IMR-90 (cell line): ENCODE measurements at regions not wholly inside any gene's neighbourhood (a gene's known extent, or its start where the extent isn't known, plus 50 kb on each side); places are given as distances from the start of the nearest gene placed in this dataset.
"Not testable (repeated sequence)": the region's sequence is repeated elsewhere in the genome, so short reads cannot be mapped to it uniquely, and the experiment has no call there.

Experiments
- ATAC-seq: fragments of 200-7000 bp; cut with Tn5 transposase; 2 replicates; pipeline ENCODE4 v1.9.1; 2020; ENCODE audit warnings: low read depth, mild to moderate bottlenecking, moderate library complexity
- BruUV-seq: library from RNA; stranded (reverse); fragments of 400-500 nt; replicated peaks from 2 replicates; lab custom pipeline; 2021; lab: Mats Ljungman, UMichigan
- CTCF ChIA-PET: fragments of 300-600 bp; formaldehyde crosslinking; extraction: SDS; loops from one replicate; lab custom pipeline; 2021; ENCODE audit warnings: antibody characterized with exemption; lab: Yijun Ruan, JAX
- POLR2A ChIA-PET: fragments of 300-600 bp; sonication (Branson Sonifier 250); formaldehyde crosslinking; loops from one replicate; lab custom pipeline; 2022; ENCODE audit warnings: antibody characterized with exemption; ENCODE audit not compliant: unreplicated experiment; lab: Charles Lee
- DNase-seq: peaks from one replicate; pipeline ENCODE4 v3.0.0; 2013
- H2AFZ ChIP-seq: replicated peaks from 2 replicates; pipeline ENCODE3; 2013; ENCODE audit warnings: low read length, mild to moderate bottlenecking; ENCODE audit not compliant: poor library complexity
- H2AK5ac ChIP-seq: 2 replicates; pipeline ENCODE4 v1.6.1; 2013; ENCODE audit warnings: low read depth, low read length, inconsistent platforms
- H2AK9ac ChIP-seq: replicated peaks from 2 replicates; pipeline ENCODE3; 2013; ENCODE audit warnings: mild to moderate bottlenecking, low read depth, low read length, moderate library complexity; ENCODE audit not compliant: poor library complexity
- H2BK120ac ChIP-seq: 2 replicates; pipeline ENCODE4 v1.6.1; 2013; ENCODE audit warnings: low read depth, low read length, inconsistent platforms
- H2BK15ac ChIP-seq: 3 replicates; pipeline ENCODE4 v1.6.1; 2013; ENCODE audit warnings: low read depth, low read length, inconsistent platforms
- H2BK20ac ChIP-seq: 2 replicates; pipeline ENCODE4 v1.6.1; 2013; ENCODE audit warnings: low read depth, mild to moderate bottlenecking, inconsistent platforms, low read length, moderate library complexity
- H2BK5ac ChIP-seq: 2 replicates; pipeline ENCODE4 v1.6.1; 2013; ENCODE audit warnings: mild to moderate bottlenecking, low read depth, low read length, inconsistent platforms; ENCODE audit not compliant: poor library complexity, severe bottlenecking
- H3K14ac ChIP-seq: replicated peaks from 2 replicates; pipeline ENCODE4 v1.6.1; 2013; ENCODE audit warnings: low read depth, low read length, inconsistent platforms
- H3K18ac ChIP-seq: 2 replicates; pipeline ENCODE4 v1.6.1; 2013; ENCODE audit warnings: low read depth, low read length, control low read depth
- H3K23ac ChIP-seq: 2 replicates; pipeline ENCODE4 v1.6.1; 2013; ENCODE audit warnings: low read depth, low read length, inconsistent platforms
- H3K27ac ChIP-seq: 2 replicates; pipeline ENCODE4 v1.5.1; 2013; ENCODE audit warnings: mild to moderate bottlenecking, control low read depth, low read length; ENCODE audit not compliant: insufficient read depth
- H3K27me3 ChIP-seq: 2 replicates; pipeline ENCODE4 v1.6.1; 2013; ENCODE audit warnings: low read length; ENCODE audit not compliant: control insufficient read depth, insufficient read depth
- H3K36me3 ChIP-seq: 2 replicates; pipeline ENCODE4 v1.6.1; 2013; ENCODE audit warnings: low read length, mixed read lengths; ENCODE audit not compliant: control insufficient read depth, insufficient read depth
- H3K4ac ChIP-seq: 2 replicates; pipeline ENCODE4 v1.6.1; 2013; ENCODE audit warnings: low read depth, low read length, inconsistent platforms
- H3K4me1 ChIP-seq: 2 replicates; pipeline ENCODE4 v1.6.1; 2013; ENCODE audit warnings: low read length, mixed read lengths; ENCODE audit not compliant: control insufficient read depth, insufficient read depth
- H3K4me2 ChIP-seq: 2 replicates; pipeline ENCODE4 v1.6.1; 2013; ENCODE audit warnings: low read depth, mild to moderate bottlenecking, control low read depth, low read length, moderate library complexity
- H3K4me3 ChIP-seq: 2 replicates; pipeline ENCODE4 v1.5.1; 2013; ENCODE audit warnings: low read depth, mild to moderate bottlenecking, control low read depth, low read length, moderate library complexity; ENCODE audit not compliant: insufficient read depth
- H3K56ac ChIP-seq: 2 replicates; pipeline ENCODE4 v1.6.1; 2013; ENCODE audit warnings: low read length, inconsistent platforms; ENCODE audit not compliant: insufficient read depth; ENCODE audit errors: extremely low read depth
- H3K79me1 ChIP-seq, 2 experiments: 2 replicates each; pipeline ENCODE4 v1.6.1; 2013; ENCODE audit warnings: low read length in 2 of 2, inconsistent platforms in 1 of 2, low read depth in 1 of 2
- H3K9ac ChIP-seq: 2 replicates; pipeline ENCODE4 v1.6.1; 2013; ENCODE audit warnings: low read depth, low read length, control low read depth
- H3K9me1 ChIP-seq: 2 replicates; pipeline ENCODE4 v1.6.1; 2013; ENCODE audit warnings: low read length, inconsistent platforms; ENCODE audit not compliant: insufficient read depth
- H3K9me3 ChIP-seq: 2 replicates; pipeline ENCODE4 v1.6.1; 2013; ENCODE audit warnings: low read length; ENCODE audit not compliant: control insufficient read depth, insufficient read depth
- H4K20me1 ChIP-seq: 2 replicates; pipeline ENCODE4 v1.6.1; 2013; ENCODE audit warnings: low read length, inconsistent platforms; ENCODE audit not compliant: insufficient read depth
- H4K5ac ChIP-seq: 2 replicates; pipeline ENCODE4 v1.6.1; 2013; ENCODE audit warnings: mild to moderate bottlenecking, low read depth, low read length, control low read depth
- H4K8ac ChIP-seq, 2 experiments: 2 replicates each; pipeline ENCODE4 v1.6.1; 2013; ENCODE audit warnings: low read depth in 2 of 2, low read length in 2 of 2, control low read depth in 1 of 2, inconsistent platforms in 1 of 2
- H4K91ac ChIP-seq: 2 replicates; pipeline ENCODE4 v1.6.1; 2013; ENCODE audit warnings: low read depth, low read length, inconsistent platforms; ENCODE audit not compliant: insufficient read depth
- BHLHE40 ChIP-seq: fragments of 150-350 bp; IDR thresholded peaks from 2 replicates; pipeline ENCODE4 v1.6.1; 2016; ENCODE audit warnings: mild to moderate bottlenecking, low read depth, low read length
- ELK1 ChIP-seq: fragments of 150-350 bp; IDR thresholded peaks from 2 replicates; pipeline ENCODE4 v1.6.1; 2016; ENCODE audit warnings: low read depth, mild to moderate bottlenecking, low read length, moderate library complexity, borderline replicate concordance
- RCOR1 ChIP-seq: IDR thresholded peaks from 2 replicates; pipeline ENCODE4 v1.6.1; 2012; ENCODE audit warnings: mild to moderate bottlenecking, low read length, improper control_type of control experiment; ENCODE audit not compliant: insufficient replicate concordance
- RFX5 ChIP-seq: IDR thresholded peaks from 2 replicates; pipeline ENCODE4 v1.8.0; 2012; ENCODE audit warnings: low read depth, mild to moderate bottlenecking, low read length, moderate library complexity
- WGBS, 2 experiments: methylation state at CpG; one replicate each; pipeline versions ENCODE4 v1.1.5 to v1.1.7; 2013; ENCODE audit warnings: missing lambda C conversion rate in 2 of 2; ENCODE audit not compliant: insufficient read length in 1 of 2; ENCODE audit errors: extremely low coverage in 2 of 2; 5-methylcytosine and 5-hydroxymethylcytosine counted together
- dilution Hi-C: fragments of 300-500 bp; cut with HindIII; formaldehyde crosslinking; loops from one replicate; pipeline ENCODE4 v1.14.3; 2018; ENCODE audit warnings: low sequenced_read_pairs; ENCODE audit not compliant: unreplicated experiment
- in situ Hi-C: fragments of 300-500 bp; cut with MboI; formaldehyde crosslinking; loops from 3 replicates; pipeline ENCODE4 v1.14.3; 2019; ENCODE audit warnings: low sequenced_read_pairs, inconsistent platforms, mixed read lengths
- intact Hi-C: fragments of 100-400 bp; cut with micrococcal nuclease; formaldehyde crosslinking; loops from 2 replicates; pipeline ENCODE4 v1.10.0; 2022
- TF ChIP-seq, protein P1 (sequence below): fragments of 150-350 bp; IDR thresholded peaks from 2 replicates; pipeline ENCODE4 v1.6.1; 2017; ENCODE audit warnings: mild to moderate bottlenecking, antibody characterized with exemption, low read length, low read depth

GRCh38 chr15:31223478-31224350, 102.9 kb upstream of the KLF13 start:
- Histone ChIP-seq H3K9me3 (peaks cover 2% of the 10 kb centered on the region; the same call in 1 of the 2 replicates), H3K14ac (no peak overlapping the region), H2BK20ac (no peak overlapping the region), H2AK5ac (no peak overlapping the region), H3K4me2 (peak overlapping the region; percentile 35; the same call in 1 of the 2 replicates), H2AK9ac (no peak overlapping the region), H2AFZ (peak overlapping the region; percentile 48), H3K27ac (no peak overlapping the region), H3K4me1 (no peaks in the 10 kb centered on the region; the same call in 1 of the 2 replicates), H3K56ac (no peak overlapping the region), H2BK120ac (no peak overlapping the region), H4K8ac (no peak overlapping the region), H4K91ac (no peak overlapping the region), H4K5ac (no peak overlapping the region), H3K23ac (no peak overlapping the region), H3K36me3 (no peaks in the 10 kb centered on the region), H3K4ac (no peak overlapping the region), H4K20me1 (no peaks in the 10 kb centered on the region), H3K9ac (no peak overlapping the region), H3K9me1 (no peaks in the 10 kb centered on the region), H3K4me3 (no peak overlapping the region), H2BK15ac (no peak overlapping the region), H2BK5ac (no peak overlapping the region), H3K79me1 (no peaks in the 10 kb centered on the region), H3K27me3 (peaks cover 18% of the 10 kb centered on the region), H3K18ac (no peak overlapping the region)
- in situ Hi-C loops (no loop called here), intact Hi-C loops (no loop called here), dilution Hi-C loops (no loop called here)
- TF ChIP-seq, protein P1, sequence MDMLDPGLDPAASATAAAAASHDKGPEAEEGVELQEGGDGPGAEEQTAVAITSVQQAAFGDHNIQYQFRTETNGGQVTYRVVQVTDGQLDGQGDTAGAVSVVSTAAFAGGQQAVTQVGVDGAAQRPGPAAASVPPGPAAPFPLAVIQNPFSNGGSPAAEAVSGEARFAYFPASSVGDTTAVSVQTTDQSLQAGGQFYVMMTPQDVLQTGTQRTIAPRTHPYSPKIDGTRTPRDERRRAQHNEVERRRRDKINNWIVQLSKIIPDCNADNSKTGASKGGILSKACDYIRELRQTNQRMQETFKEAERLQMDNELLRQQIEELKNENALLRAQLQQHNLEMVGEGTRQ: no peak
- TF ChIP-seq BHLHE40 (no peak), RFX5 (no peak), RCOR1 (no peak), ELK1 (no peak)
- ATAC-seq: no peak
- 58% methylated on average over 23 of the region's 42 CpGs; no CpG with 5 or more reads in 1 of the 2 experiments for WGBS, 2 experiments
- no peak for DNase-seq
- POLR2A ChIA-PET: no interaction called here
- BruUV-seq: no TSS peak
- CTCF ChIA-PET: no interaction called here

- H2BK120ac ChIP-seq, H3K14ac ChIP-seq, POLR2A ChIA-PET, H3K27ac ChIP-seq, H2BK5ac ChIP-seq, H3K4me1 ChIP-seq, dilution Hi-C loops, H3K56ac ChIP-seq, H3K9ac ChIP-seq, ATAC-seq, H4K20me1 ChIP-seq, H2AFZ ChIP-seq, H2BK15ac ChIP-seq, H3K36me3 ChIP-seq, H3K4me2 ChIP-seq, DNase-seq, H4K5ac ChIP-seq, H3K9me3 ChIP-seq, CTCF ChIA-PET, H3K23ac ChIP-seq, H3K79me1 ChIP-seq, H3K18ac ChIP-seq, intact Hi-C loops, H3K4me3 ChIP-seq, H3K9me1 ChIP-seq, H4K91ac ChIP-seq, H4K8ac ChIP-seq, H2BK20ac ChIP-seq, H3K4ac ChIP-seq, H2AK5ac ChIP-seq, H2AK9ac ChIP-seq, BruUV-seq: not testable (repeated sequence)
- in situ Hi-C loops: loop anchor here (5.0 kb wide), 1 partner anchor 53 kb away; no protein-coding TSS in a partner anchor
- 63% methylated on average over 2 of the region's 4 CpGs; no CpG with 5 or more reads in 1 of the 2 experiments for WGBS, 2 experiments
- H3K27me3 ChIP-seq: peaks cover 16% of the 10 kb centered on the region
These were observed 102.0 kb upstream of the KLF13 start for GRCh38 chr15:31224661-31225060.
